HCT116 (cell line): ENCODE measurements at regions not wholly inside any gene's neighbourhood (a gene's known extent, or its start where the extent isn't known, plus 50 kb on each side); places are given as distances from the start of the nearest gene placed in this dataset.

Experiments
- ATAC-seq: fragments of 200-7000 bp; cut with Tn5 transposase; 2 replicates; pipeline ENCODE4 v1.9.1; 2020; ENCODE audit warnings: mild to moderate bottlenecking, moderate library complexity
- BruUV-seq: library from RNA; stranded (reverse); fragments of 400-500 nt; replicated peaks from 2 replicates; lab custom pipeline; 2021; lab: Mats Ljungman, UMichigan
- CTCF ChIA-PET: fragments of 300-600 bp; sonication (Branson Sonifier 250); formaldehyde crosslinking; loops from one replicate; lab custom pipeline; 2021; ENCODE audit warnings: antibody characterized with exemption; lab: Charles Lee
- POLR2A ChIA-PET: fragments of 300-600, 350-600 bp; sonication (Branson Sonifier 250); formaldehyde crosslinking; loops from one replicate; lab custom pipeline; 2021; ENCODE audit warnings: antibody characterized with exemption; lab: Charles Lee
- RAD21 ChIA-PET, 2 experiments: fragments of 300-600 bp; sonication (Branson Sonifier 250); formaldehyde crosslinking; loops; one replicate each; lab custom pipeline; 2023; ENCODE audit warnings: low total read pairs in 2 of 2; ENCODE audit not compliant: uncharacterized antibody in 2 of 2, unreplicated experiment in 2 of 2, low non-redundant PET in 1 of 2; lab: Charles Lee
- DNase-seq: peaks from one replicate; pipeline ENCODE4 v3.0.0-alpha.2; 2010; ENCODE audit warnings: low read depth, low spot score
- H2AFZ ChIP-seq: fragments of 200-600 bp; shearing (Covaris generic), sonication (generic); 2 replicates; pipeline ENCODE4 v1.6.1; 2017; ENCODE audit warnings: low read depth, mixed run types, mixed read lengths, antibody characterized with exemption, low read length; ENCODE audit not compliant: poor library complexity, severe bottlenecking
- H3K27ac ChIP-seq: 2 replicates; pipeline ENCODE4 v1.5.1; 2012; ENCODE audit warnings: low read depth, low read length
- H3K27me3 ChIP-seq: fragments of 200-600 bp; sonication (generic); 2 replicates; pipeline ENCODE4 v1.6.1; 2016; ENCODE audit warnings: mixed run types, low read length, mixed read lengths; ENCODE audit not compliant: insufficient read depth
- H3K36me3 ChIP-seq, 2 experiments: fragments of 200-500 bp in 1 of 2; fragments of 200-600 bp in 1 of 2; sonication (Bioruptor generic) in 1 of 2; sonication (generic) in 1 of 2; 2 replicates each; pipeline versions ENCODE4 v1.5.1 to v1.6.1; 2014 to 2016; ENCODE audit warnings: low read length in 2 of 2, inconsistent platforms in 1 of 2, mixed read lengths in 1 of 2, mixed run types in 1 of 2; ENCODE audit not compliant: insufficient read depth in 2 of 2, control insufficient read depth in 1 of 2
- H3K4me1 ChIP-seq, 2 experiments: fragments of 200-600 bp in 1 of 2; sonication (generic) in 1 of 2; 2 replicates each; pipeline versions ENCODE4 v1.5.1 to v1.6.1; 2012 to 2017; ENCODE audit warnings: low read length in 2 of 2, inconsistent platforms in 1 of 2, mild to moderate bottlenecking in 1 of 2, mixed read lengths in 1 of 2, mixed run types in 1 of 2, moderate library complexity in 1 of 2; ENCODE audit not compliant: insufficient read depth in 2 of 2, control insufficient read depth in 1 of 2
- H3K4me2 ChIP-seq: fragments of 200-600 bp; sonication (generic); 2 replicates; pipeline ENCODE4 v1.6.1; 2017; ENCODE audit warnings: mixed run types, low read length, mixed read lengths
- H3K4me3 ChIP-seq, 2 experiments: fragments of 200-600 bp in 1 of 2; sonication (generic) in 1 of 2; replicated peaks in 1 of 2; 2 replicates each; pipeline ENCODE4 v1.5.1; 2011 to 2016; ENCODE audit warnings: low read length in 2 of 2, control low read depth in 1 of 2, low read depth in 1 of 2, mild to moderate bottlenecking in 1 of 2, mixed read lengths in 1 of 2, mixed run types in 1 of 2
- H3K79me2 ChIP-seq: fragments of 200-600 bp; sonication (generic); 2 replicates; pipeline ENCODE4 v1.6.1; 2017; ENCODE audit warnings: mild to moderate bottlenecking, mixed run types, low read length, moderate library complexity, mixed read lengths; ENCODE audit not compliant: insufficient read depth
- H3K9ac ChIP-seq: fragments of 200-600 bp; sonication (generic); 2 replicates; pipeline ENCODE4 v1.6.1; 2016; ENCODE audit warnings: low read length, mixed read lengths
- H3K9me2 ChIP-seq: fragments of 200-600 bp; sonication (generic), shearing (Covaris generic); 2 replicates; pipeline ENCODE4 v1.6.1; 2017; ENCODE audit warnings: mixed run types, mild to moderate bottlenecking, moderate library complexity; ENCODE audit not compliant: insufficient read depth
- H3K9me3 ChIP-seq, 2 experiments: fragments of 200-500 bp in 1 of 2; fragments of 200-600 bp in 1 of 2; sonication (Bioruptor generic) in 1 of 2; sonication (generic) in 1 of 2; 2 replicates each; pipeline ENCODE4 v1.6.1; 2014 to 2017; ENCODE audit warnings: low read length in 2 of 2, mixed read lengths in 2 of 2, inconsistent platforms in 1 of 2, low read depth in 1 of 2, mild to moderate bottlenecking in 1 of 2, mixed run types in 1 of 2, moderate library complexity in 1 of 2; ENCODE audit not compliant: control insufficient read depth in 1 of 2, insufficient read depth in 1 of 2
- H4K20me1 ChIP-seq: fragments of 200-600 bp; sonication (generic), shearing (Covaris generic); 2 replicates; pipeline ENCODE4 v1.6.1; 2017; ENCODE audit warnings: mixed run types, mild to moderate bottlenecking, moderate library complexity; ENCODE audit not compliant: insufficient read depth
- CEBPB ChIP-seq: IDR thresholded peaks from 2 replicates; pipeline ENCODE4 v1.6.1; 2012; ENCODE audit warnings: low read depth
- CTCF ChIP-seq, 3 experiments: fragments of 200-600 bp in 1 of 3; sonication (generic) in 1 of 3; IDR thresholded peaks in 2 of 3; conservative IDR thresholded peaks in 1 of 3; 2 replicates each; pipeline ENCODE4 v1.5.1; 2012 to 2017; ENCODE audit warnings: low read depth in 2 of 3, low read length in 2 of 3, antibody characterized with exemption in 1 of 3, borderline replicate concordance in 1 of 3, control low read depth in 1 of 3, mild to moderate bottlenecking in 1 of 3, mixed read lengths in 1 of 3, mixed run types in 1 of 3, moderate library complexity in 1 of 3; ENCODE audit not compliant: insufficient read depth in 1 of 3
- ELF1 ChIP-seq: IDR thresholded peaks from 2 replicates; pipeline ENCODE4 v1.6.1; 2012; ENCODE audit warnings: low read depth, borderline replicate concordance
- EZH2 ChIP-seq: fragments of 200-600 bp; sonication (generic); IDR thresholded peaks from 2 replicates; pipeline ENCODE4 v1.6.1; 2017; ENCODE audit warnings: antibody characterized with exemption, mixed run types
- EZH2phosphoT487 ChIP-seq: fragments of 200-600 bp; IDR thresholded peaks from 2 replicates; pipeline ENCODE4 v1.6.1; 2018; ENCODE audit warnings: antibody characterized with exemption, borderline replicate concordance
- MAX ChIP-seq: IDR thresholded peaks from 2 replicates; pipeline ENCODE4 v1.6.1; 2012
- POLR2A ChIP-seq: IDR thresholded peaks from 2 replicates; pipeline ENCODE4 v1.7.0; 2011; ENCODE audit warnings: borderline replicate concordance; ENCODE audit not compliant: insufficient read depth, insufficient read length; ENCODE audit errors: extremely low read depth
- POLR2AphosphoS5 ChIP-seq: IDR thresholded peaks from 2 replicates; pipeline ENCODE4 v1.6.1; 2011; ENCODE audit warnings: mild to moderate bottlenecking, low read depth, low read length, moderate library complexity
- RAD21 ChIP-seq: IDR thresholded peaks from 2 replicates; pipeline ENCODE4 v1.6.1; 2012; ENCODE audit warnings: low read depth, mild to moderate bottlenecking
- SIN3A ChIP-seq: IDR thresholded peaks from 2 replicates; pipeline ENCODE4 v1.6.1; 2012; ENCODE audit warnings: low read depth
- SP1 ChIP-seq: IDR thresholded peaks from 2 replicates; pipeline ENCODE4 v1.6.1; 2012; ENCODE audit warnings: low read depth
- SRF ChIP-seq: IDR thresholded peaks from 2 replicates; pipeline ENCODE4 v1.6.1; 2012; ENCODE audit warnings: low read depth
- TCF7L2 ChIP-seq: IDR thresholded peaks from 2 replicates; pipeline ENCODE4 v1.7.0; 2011; ENCODE audit warnings: borderline replicate concordance, inconsistent platforms; ENCODE audit not compliant: insufficient read depth, insufficient read length; ENCODE audit errors: extremely low read depth
- YY1 ChIP-seq: IDR thresholded peaks from 2 replicates; pipeline ENCODE4 v1.6.1; 2011; ENCODE audit warnings: low read length, low read depth, moderate library complexity, mild to moderate bottlenecking; ENCODE audit not compliant: insufficient replicate concordance; ENCODE audit errors: extremely low read depth
- ZFX ChIP-seq: fragments of 450-650 bp; IDR thresholded peaks from 2 replicates; pipeline ENCODE4 v1.6.1; 2017
- intact Hi-C: fragments of 100-400 bp; cut with micrococcal nuclease; formaldehyde crosslinking; loops from 2 replicates; pipeline ENCODE4 v1.10.0; 2022

- CTCF ChIA-PET, result interaction anchor here (1.4 to 6.1 kb wide), 3 partner anchors 14 to 192 kb away, joined by 5 to 37 read pairs (median 9); no protein-coding TSS in a partner anchor
- peaks cover 6 to 34% of the 10 kb centered on the region in 2 experiments; a peak in 3 of 4 replicates for H3K4me1 ChIP-seq
- POLR2A ChIA-PET, result interaction anchor here (1.0 kb wide), 1 partner anchor 14 kb away, joined by 3 read pairs; no protein-coding TSS in a partner anchor
These were observed 117.1 kb upstream of the TJP1 start for GRCh38 chr15:29939404-29939803.

More at GRCh38 chr15:29939404-29939803, 117.1 kb upstream of the TJP1 start:
- H3K36me3 ChIP-seq, result no peaks in the 10 kb centered on the region
- RAD21 ChIA-PET, result no interaction called here
- no peak overlapping the region for H2AFZ ChIP-seq
- ATAC-seq (peak; percentile 31; the same call in 1 of the 2 replicates), DNase-seq (no peak)
- no peaks in the 10 kb centered on the region for H3K9me2 ChIP-seq
- no peak overlapping the region for H3K4me3 ChIP-seq
- H3K79me2 ChIP-seq, result no peaks in the 10 kb centered on the region
- TF ChIP-seq RAD21, result no peak
- TF ChIP-seq MAX, result no peak
- no peak for TF ChIP-seq POLR2AphosphoS5
- no peak for TF ChIP-seq ZFX
- TF ChIP-seq SIN3A, result no peak
- TF ChIP-seq CEBPB, result no peak
- no peak for TF ChIP-seq TCF7L2
- no peak for TF ChIP-seq SP1
- no peak for TF ChIP-seq SRF
- no peak for TF ChIP-seq EZH2
- no peak for TF ChIP-seq YY1
- TF ChIP-seq CTCF (IDR thresholded peaks at IDR 0.05 in 2 of 3, conservative IDR thresholded peaks at IDR 0.05 in 1 of 3; ENCODE audit: borderline replicate concordance in 1 of 3, insufficient read depth in 1 of 3, low read depth in 2 of 3, low read length in 2 of 3), result no peak
- TF ChIP-seq EZH2phosphoT487, result no peak
- TF ChIP-seq ELF1, result no peak
- TF ChIP-seq POLR2A, result no peak
- no peaks in the 10 kb centered on the region for H3K27me3 ChIP-seq
- H3K9me3 ChIP-seq, result no peaks in the 10 kb centered on the region
- no peak overlapping the region for H3K9ac ChIP-seq
- H3K4me2 ChIP-seq, result 0 out of 2 replicates have a peak overlapping the region, but pooled peaks have one; percentile 5
- intact Hi-C loops, result loop anchor here (10.0 kb wide), 1 partner anchor 45 kb away; no protein-coding TSS in a partner anchor
- no TSS peak for BruUV-seq
- no peak overlapping the region for H3K27ac ChIP-seq
- H4K20me1 ChIP-seq, result no peaks in the 10 kb centered on the region
